Stimulated activated CD4-positive, alpha-beta T cell treated with anti-CD3 and anti-CD28 coated beads, TNF-alpha, amount 100 ng/mL, for 4 hours (primary cell): ENCODE measurements at regions not wholly inside any gene's neighbourhood (a gene's known extent, or its start where the extent isn't known, plus 50 kb on each side); places are given as distances from the start of the nearest gene placed in this dataset.
"Not testable (repeated sequence)": the region's sequence is repeated elsewhere in the genome, so short reads cannot be mapped to it uniquely, and the experiment has no call there.

ENCODE experiments used
- DNase-seq, 3 experiments: peaks; one replicate each; pipeline ENCODE4 v3.0.0-alpha.2; 2020; ENCODE audit warnings: low read depth in 3 of 3

- DNase-seq: no peak
These were observed 213.3 kb downstream of the KCNRG start for GRCh38 chr13:50228527-50228926.

GRCh38 chr13:50229960-50230661, 214.9 kb downstream of the KCNRG start:
- no peak for DNase-seq

GRCh38 chr13:50230662-50230978, 215.4 kb downstream of the KCNRG start:
- DNase-seq: no peak

GRCh38 chr13:50233574-50233973, 218.3 kb downstream of the KCNRG start:
- not testable (repeated sequence) for DNase-seq

GRCh38 chr13:50235604-50236342, 220.5 kb downstream of the KCNRG start:
- no peak for DNase-seq

GRCh38 chr13:50236898-50237318, 221.7 kb downstream of the KCNRG start:
- peak in 2 of 3 experiments; percentile 5 to 29 for DNase-seq

GRCh38 chr13:50238922-50239321, 223.7 kb downstream of the KCNRG start:
- no peak for DNase-seq

GRCh38 chr13:50241479-50241878, 226.2 kb downstream of the KCNRG start:
- no peak for DNase-seq

GRCh38 chr13:50243931-50244330, 228.7 kb downstream of the KCNRG start:
- DNase-seq: no peak

- DNase-seq: no peak
These were observed 229.1 kb downstream of the KCNRG start for GRCh38 chr13:50244355-50244712.

- DNase-seq: peak in 2 of 3 experiments; percentile 15 to 20
These were observed 229.7 kb downstream of the KCNRG start for GRCh38 chr13:50244713-50245574.

- DNase-seq: no peak
These were observed 232.0 kb downstream of the KCNRG start for GRCh38 chr13:50247223-50247622.

- DNase-seq: no peak
These were observed 233.4 kb downstream of the KCNRG start for GRCh38 chr13:50248516-50249143.

GRCh38 chr13:50249144-50249521, 233.9 kb downstream of the KCNRG start:
- DNase-seq: no peak

GRCh38 chr13:50250401-50250800, 235.2 kb downstream of the KCNRG start:
- DNase-seq: no peak

- DNase-seq: no peak
These were observed 240.4 kb downstream of the KCNRG start for GRCh38 chr13:50255639-50256038.

GRCh38 chr13:50256536-50257321, 241.5 kb downstream of the KCNRG start:
- not testable (repeated sequence) for DNase-seq

GRCh38 chr13:50257646-50258045, 242.4 kb downstream of the KCNRG start:
- no peak for DNase-seq

GRCh38 chr13:50261130-50261901, 246.1 kb downstream of the KCNRG start:
- DNase-seq: no peak

- DNase-seq: no peak
These were observed 251.8 kb downstream of the KCNRG start for GRCh38 chr13:50267066-50267465.

- DNase-seq: no peak
These were observed 252.7 kb downstream of the KCNRG start for GRCh38 chr13:50267917-50268316.
